GM23338 (cell line): ENCODE measurements at regions not wholly inside any gene's neighbourhood (a gene's known extent, or its start where the extent isn't known, plus 50 kb on each side); places are given as distances from the start of the nearest gene placed in this dataset.

Experiments
- CREB1 ChIP-seq: fragments of 250-450 bp; sonication (Bioruptor Pico); IDR thresholded peaks from 2 replicates; pipeline ENCODE4 v1.5.0; 2020; ENCODE audit warnings: low read depth, mild to moderate bottlenecking, moderate library complexity
- EZH2 ChIP-seq: fragments of 200-600 bp; sonication (generic); IDR thresholded peaks from one replicate; pipeline ENCODE4 v1.8.0; 2017; ENCODE audit warnings: antibody characterized with exemption, mild to moderate bottlenecking, low read depth; ENCODE audit not compliant: unreplicated experiment
- EZH2phosphoT487 ChIP-seq: fragments of 200-600 bp; sonication (generic); IDR thresholded peaks from one replicate; pipeline ENCODE4 v1.8.1; 2018; ENCODE audit warnings: antibody characterized with exemption; ENCODE audit not compliant: unreplicated experiment
- JUNB ChIP-seq: IDR thresholded peaks from one replicate; pipeline ENCODE4 v1.6.1; 2016; ENCODE audit warnings: antibody characterized with exemption; ENCODE audit not compliant: unreplicated experiment
- NANOG ChIP-seq: IDR thresholded peaks from 2 replicates; pipeline ENCODE4 v1.6.1; 2016; ENCODE audit warnings: antibody characterized with exemption, borderline replicate concordance
- POLR2AphosphoS5 ChIP-seq: IDR thresholded peaks from 2 replicates; pipeline ENCODE4 v1.6.1; 2016; ENCODE audit warnings: antibody characterized with exemption, low read depth
- STAT1 ChIP-seq: IDR thresholded peaks from one replicate; pipeline ENCODE4 v1.6.1; 2016; ENCODE audit warnings: antibody characterized with exemption; ENCODE audit not compliant: unreplicated experiment
- ZNF114 ChIP-seq: fragments of 250-450 bp; sonication (Bioruptor Pico); IDR thresholded peaks from 2 replicates; pipeline ENCODE4 v1.5.0; 2020; ENCODE audit warnings: mild to moderate bottlenecking, moderate library complexity
- ZNF331 ChIP-seq: fragments of 250-450 bp; sonication (Bioruptor Pico); IDR thresholded peaks from 2 replicates; pipeline ENCODE4 v1.5.0; 2020; ENCODE audit warnings: low read depth, mild to moderate bottlenecking, moderate library complexity
- TF ChIP-seq, protein P1 (sequence below), 2 experiments: fragments of 200-600 bp in 1 of 2; sonication (generic) in 1 of 2; conservative IDR thresholded peaks; 2 replicates each; pipeline versions ENCODE4 v1.5.1 to v1.6.1; 2016 to 2017; ENCODE audit warnings: antibody characterized with exemption in 2 of 2, low read depth in 2 of 2, mild to moderate bottlenecking in 2 of 2, moderate library complexity in 1 of 2
- TF ChIP-seq, protein P2 (sequence below): IDR thresholded peaks from one replicate; pipeline ENCODE4 v1.6.1; 2018; ENCODE audit warnings: antibody characterized with exemption; ENCODE audit not compliant: unreplicated experiment
- TF ChIP-seq, protein P3 (sequence below): IDR thresholded peaks from 2 replicates; pipeline ENCODE4 v1.6.1; 2016; ENCODE audit warnings: antibody characterized with exemption

DNA sequence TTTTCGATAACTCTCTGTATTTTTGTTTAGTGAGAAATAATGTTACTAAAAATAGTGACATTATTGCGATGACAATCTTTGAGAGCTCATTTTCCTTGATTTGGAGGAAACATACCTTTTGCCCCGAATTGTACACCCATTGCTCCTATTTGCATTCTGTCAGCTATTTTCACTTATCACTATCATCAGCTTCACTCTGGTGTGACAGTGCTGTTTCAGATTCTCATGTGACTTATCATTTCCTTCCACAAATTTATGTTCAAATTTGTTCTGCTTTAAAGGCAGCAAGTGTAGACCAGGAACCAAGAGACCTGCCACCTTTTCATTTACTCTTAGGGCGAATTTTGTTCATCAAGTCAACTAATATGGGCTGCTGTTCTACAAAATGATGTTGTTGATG, 179.4 kb downstream of the RBM46 start:
- TF ChIP-seq EZH2phosphoT487 (no peak), EZH2 (no peak), ZNF331 (no peak), POLR2AphosphoS5 (no peak), JUNB (no peak), CREB1 (CRISPR knock-in tag) (no peak), STAT1 (no peak), NANOG (no peak), ZNF114 (CRISPR knock-in tag) (no peak)
- TF ChIP-seq, protein P1, sequence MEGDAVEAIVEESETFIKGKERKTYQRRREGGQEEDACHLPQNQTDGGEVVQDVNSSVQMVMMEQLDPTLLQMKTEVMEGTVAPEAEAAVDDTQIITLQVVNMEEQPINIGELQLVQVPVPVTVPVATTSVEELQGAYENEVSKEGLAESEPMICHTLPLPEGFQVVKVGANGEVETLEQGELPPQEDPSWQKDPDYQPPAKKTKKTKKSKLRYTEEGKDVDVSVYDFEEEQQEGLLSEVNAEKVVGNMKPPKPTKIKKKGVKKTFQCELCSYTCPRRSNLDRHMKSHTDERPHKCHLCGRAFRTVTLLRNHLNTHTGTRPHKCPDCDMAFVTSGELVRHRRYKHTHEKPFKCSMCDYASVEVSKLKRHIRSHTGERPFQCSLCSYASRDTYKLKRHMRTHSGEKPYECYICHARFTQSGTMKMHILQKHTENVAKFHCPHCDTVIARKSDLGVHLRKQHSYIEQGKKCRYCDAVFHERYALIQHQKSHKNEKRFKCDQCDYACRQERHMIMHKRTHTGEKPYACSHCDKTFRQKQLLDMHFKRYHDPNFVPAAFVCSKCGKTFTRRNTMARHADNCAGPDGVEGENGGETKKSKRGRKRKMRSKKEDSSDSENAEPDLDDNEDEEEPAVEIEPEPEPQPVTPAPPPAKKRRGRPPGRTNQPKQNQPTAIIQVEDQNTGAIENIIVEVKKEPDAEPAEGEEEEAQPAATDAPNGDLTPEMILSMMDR (conservative IDR thresholded peaks at IDR 0.05; ENCODE audit: low read depth in 2 of 2): no peak
- TF ChIP-seq, protein P2, sequence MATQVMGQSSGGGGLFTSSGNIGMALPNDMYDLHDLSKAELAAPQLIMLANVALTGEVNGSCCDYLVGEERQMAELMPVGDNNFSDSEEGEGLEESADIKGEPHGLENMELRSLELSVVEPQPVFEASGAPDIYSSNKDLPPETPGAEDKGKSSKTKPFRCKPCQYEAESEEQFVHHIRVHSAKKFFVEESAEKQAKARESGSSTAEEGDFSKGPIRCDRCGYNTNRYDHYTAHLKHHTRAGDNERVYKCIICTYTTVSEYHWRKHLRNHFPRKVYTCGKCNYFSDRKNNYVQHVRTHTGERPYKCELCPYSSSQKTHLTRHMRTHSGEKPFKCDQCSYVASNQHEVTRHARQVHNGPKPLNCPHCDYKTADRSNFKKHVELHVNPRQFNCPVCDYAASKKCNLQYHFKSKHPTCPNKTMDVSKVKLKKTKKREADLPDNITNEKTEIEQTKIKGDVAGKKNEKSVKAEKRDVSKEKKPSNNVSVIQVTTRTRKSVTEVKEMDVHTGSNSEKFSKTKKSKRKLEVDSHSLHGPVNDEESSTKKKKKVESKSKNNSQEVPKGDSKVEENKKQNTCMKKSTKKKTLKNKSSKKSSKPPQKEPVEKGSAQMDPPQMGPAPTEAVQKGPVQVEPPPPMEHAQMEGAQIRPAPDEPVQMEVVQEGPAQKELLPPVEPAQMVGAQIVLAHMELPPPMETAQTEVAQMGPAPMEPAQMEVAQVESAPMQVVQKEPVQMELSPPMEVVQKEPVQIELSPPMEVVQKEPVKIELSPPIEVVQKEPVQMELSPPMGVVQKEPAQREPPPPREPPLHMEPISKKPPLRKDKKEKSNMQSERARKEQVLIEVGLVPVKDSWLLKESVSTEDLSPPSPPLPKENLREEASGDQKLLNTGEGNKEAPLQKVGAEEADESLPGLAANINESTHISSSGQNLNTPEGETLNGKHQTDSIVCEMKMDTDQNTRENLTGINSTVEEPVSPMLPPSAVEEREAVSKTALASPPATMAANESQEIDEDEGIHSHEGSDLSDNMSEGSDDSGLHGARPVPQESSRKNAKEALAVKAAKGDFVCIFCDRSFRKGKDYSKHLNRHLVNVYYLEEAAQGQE: no peak
- TF ChIP-seq, protein P3, sequence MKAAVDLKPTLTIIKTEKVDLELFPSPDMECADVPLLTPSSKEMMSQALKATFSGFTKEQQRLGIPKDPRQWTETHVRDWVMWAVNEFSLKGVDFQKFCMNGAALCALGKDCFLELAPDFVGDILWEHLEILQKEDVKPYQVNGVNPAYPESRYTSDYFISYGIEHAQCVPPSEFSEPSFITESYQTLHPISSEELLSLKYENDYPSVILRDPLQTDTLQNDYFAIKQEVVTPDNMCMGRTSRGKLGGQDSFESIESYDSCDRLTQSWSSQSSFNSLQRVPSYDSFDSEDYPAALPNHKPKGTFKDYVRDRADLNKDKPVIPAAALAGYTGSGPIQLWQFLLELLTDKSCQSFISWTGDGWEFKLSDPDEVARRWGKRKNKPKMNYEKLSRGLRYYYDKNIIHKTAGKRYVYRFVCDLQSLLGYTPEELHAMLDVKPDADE: no peak
